HL-60 (cell line): ENCODE measurements at regions not wholly inside any gene's neighbourhood (a gene's known extent, or its start where the extent isn't known, plus 50 kb on each side); places are given as distances from the start of the nearest gene placed in this dataset.

ENCODE experiments used
- DNase-seq, 2 experiments: peaks; one replicate each; pipeline ENCODE4 v3.0.0-alpha.2; 2010 to 2020; ENCODE audit warnings: low read depth in 1 of 2, low spot score in 1 of 2
- H3K27ac ChIP-seq: fragments of 250-450 bp; sonication (Bioruptor Pico); replicated peaks from 2 replicates; pipeline ENCODE4 v1.5.1; 2020; ENCODE audit warnings: mild to moderate bottlenecking, moderate library complexity
- H3K27me3 ChIP-seq: fragments of 250-450 bp; sonication (Bioruptor Pico); 2 replicates; pipeline ENCODE4 v1.5.1; 2021; ENCODE audit warnings: mild to moderate bottlenecking, moderate library complexity; ENCODE audit not compliant: insufficient read depth, poor library complexity, severe bottlenecking
- H3K4me3 ChIP-seq: replicated peaks from 2 replicates; pipeline ENCODE4 v1.5.1; 2011; ENCODE audit warnings: mild to moderate bottlenecking, control low read depth, low read length; ENCODE audit not compliant: insufficient read depth
- CTCF ChIP-seq: IDR thresholded peaks from one replicate; pipeline ENCODE4 v1.5.1; 2011; ENCODE audit warnings: low read length, control low read depth, inconsistent platforms; ENCODE audit not compliant: insufficient read depth
- GABPA ChIP-seq: IDR thresholded peaks from 2 replicates; pipeline ENCODE4 v1.6.1; 2012; ENCODE audit warnings: low read depth
- POLR2AphosphoS5 ChIP-seq: IDR thresholded peaks from 2 replicates; pipeline ENCODE4 v1.6.1; 2012; ENCODE audit warnings: low read depth
- REST ChIP-seq: IDR thresholded peaks from 2 replicates; pipeline ENCODE4 v1.6.1; 2012; ENCODE audit warnings: low read depth; ENCODE audit not compliant: insufficient replicate concordance
- SPI1 ChIP-seq: IDR thresholded peaks from 2 replicates; pipeline ENCODE4 v1.6.1; 2012; ENCODE audit warnings: low read depth, mild to moderate bottlenecking, borderline replicate concordance

GRCh38 chr2:76323381-76323780 lies 612.7 kb upstream of the GCFC2 start:
- TF ChIP-seq POLR2AphosphoS5, result no peak
- Histone ChIP-seq H3K27me3 (no peaks in the 10 kb centered on the region), H3K4me3 (no peak overlapping the region), H3K27ac (no peak overlapping the region)
- no peak for DNase-seq

GRCh38 chr2:76320716-76321115 lies 610.0 kb upstream of the GCFC2 start:
- no peak for TF ChIP-seq GABPA
- no peak for TF ChIP-seq POLR2AphosphoS5
- no peak for TF ChIP-seq REST
- TF ChIP-seq CTCF, result no peak
- no peak for TF ChIP-seq SPI1
- Histone ChIP-seq H3K4me3 (no peak overlapping the region), H3K27ac (no peak overlapping the region), H3K27me3 (no peaks in the 10 kb centered on the region)
- DNase-seq, result no peak

GRCh38 chr2:76318848-76319360 lies 608.2 kb upstream of the GCFC2 start:
- no peak for DNase-seq
- Histone ChIP-seq H3K27ac (no peak overlapping the region), H3K27me3 (no peaks in the 10 kb centered on the region), H3K4me3 (no peak overlapping the region)
- TF ChIP-seq REST (no peak), POLR2AphosphoS5 (no peak), SPI1 (no peak), CTCF (no peak), GABPA (no peak)

- Histone ChIP-seq H3K27me3 (no peaks in the 10 kb centered on the region), H3K4me3 (no peak overlapping the region), H3K27ac (no peak overlapping the region)
- no peak for TF ChIP-seq GABPA
- TF ChIP-seq SPI1, result no peak
- TF ChIP-seq CTCF, result no peak
- TF ChIP-seq POLR2AphosphoS5, result no peak
- DNase-seq, result no peak
Measured at GRCh38 chr2:76316691-76317090, 606.0 kb upstream of the GCFC2 start.
